Panc1 (cell line): ENCODE measurements at regions not wholly inside any gene's neighbourhood (a gene's known extent, or its start where the extent isn't known, plus 50 kb on each side); places are given as distances from the start of the nearest gene placed in this dataset.
"Not testable (repeated sequence)": the region's sequence is repeated elsewhere in the genome, so short reads cannot be mapped to it uniquely, and the experiment has no call there.

Source experiments
- ATAC-seq: fragments of 200-7000 bp; cut with Tn5 transposase; 2 replicates; pipeline ENCODE4 v1.9.1; 2020; ENCODE audit warnings: mild to moderate bottlenecking, moderate library complexity
- BruUV-seq: library from RNA; stranded (reverse); fragments of 400-500 nt; replicated peaks from 2 replicates; lab custom pipeline; 2021; lab: Mats Ljungman, UMichigan
- CTCF ChIA-PET: fragments of 300-600 bp; sonication (Branson Sonifier 250); formaldehyde crosslinking; loops from one replicate; lab custom pipeline; 2022; ENCODE audit warnings: antibody characterized with exemption; lab: Charles Lee
- POLR2A ChIA-PET: fragments of 300-600 bp; sonication (Branson Sonifier 250); formaldehyde crosslinking; loops from one replicate; lab custom pipeline; 2022; ENCODE audit warnings: antibody characterized with exemption; lab: Charles Lee
- DNase-seq: peaks from one replicate; pipeline ENCODE4 v3.0.0-alpha.2; 2010; ENCODE audit warnings: low read depth, low spot score
- H3K27ac ChIP-seq: 2 replicates; pipeline ENCODE4 v1.5.1; 2011; ENCODE audit warnings: mild to moderate bottlenecking, low read length, inconsistent platforms
- H3K27me3 ChIP-seq: fragments of 200-500 bp; sonication (Bioruptor generic); 2 replicates; pipeline ENCODE4 v1.6.0; 2014; ENCODE audit warnings: low read length, inconsistent platforms; ENCODE audit not compliant: control insufficient read depth, insufficient read depth
- H3K36me3 ChIP-seq: fragments of 200-500 bp; sonication (Bioruptor generic); 2 replicates; pipeline ENCODE4 v1.5.1; 2014; ENCODE audit warnings: inconsistent platforms, mild to moderate bottlenecking, low read length, moderate library complexity; ENCODE audit not compliant: control insufficient read depth, insufficient read depth
- H3K4me1 ChIP-seq: 2 replicates; pipeline ENCODE4 v1.5.1; 2011; ENCODE audit warnings: inconsistent platforms, mild to moderate bottlenecking, low read length, moderate library complexity; ENCODE audit not compliant: control insufficient read depth, insufficient read depth
- H3K4me3 ChIP-seq, 2 experiments: 2 replicates each; pipeline ENCODE4 v1.5.1; 2011 to 2012; ENCODE audit warnings: low read depth in 2 of 2, low read length in 2 of 2, mild to moderate bottlenecking in 2 of 2, inconsistent platforms in 1 of 2, moderate library complexity in 1 of 2
- H3K9me3 ChIP-seq: fragments of 200-500 bp; sonication (Bioruptor generic); 2 replicates; pipeline ENCODE4 v1.5.1; 2014; ENCODE audit warnings: low read depth, mild to moderate bottlenecking, inconsistent platforms, low read length, moderate library complexity; ENCODE audit not compliant: control insufficient read depth, insufficient read depth
- CTCF ChIP-seq: fragments of 450-650 bp; IDR thresholded peaks from 2 replicates; pipeline ENCODE4 v1.5.1; 2017; ENCODE audit warnings: mild to moderate bottlenecking
- POLR2AphosphoS5 ChIP-seq: IDR thresholded peaks from 2 replicates; pipeline ENCODE4 v1.6.1; 2012; ENCODE audit warnings: mild to moderate bottlenecking, low read depth, low read length, moderate library complexity
- REST ChIP-seq, 2 experiments: IDR thresholded peaks; 2 replicates each; pipeline ENCODE4 v1.6.1; 2011 to 2012; ENCODE audit warnings: low read depth in 2 of 2, control low read depth in 1 of 2, low read length in 1 of 2, mild to moderate bottlenecking in 1 of 2, moderate library complexity in 1 of 2; ENCODE audit not compliant: insufficient read depth in 1 of 2
- SIN3A ChIP-seq: IDR thresholded peaks from 2 replicates; pipeline ENCODE4 v1.6.1; 2012; ENCODE audit warnings: low read depth, mild to moderate bottlenecking, low read length, moderate library complexity, borderline replicate concordance; ENCODE audit not compliant: insufficient read depth
- TCF7L2 ChIP-seq: IDR thresholded peaks from 2 replicates; pipeline ENCODE4 v1.6.1; 2011; ENCODE audit warnings: mild to moderate bottlenecking, low read depth, low read length, inconsistent platforms
- in situ Hi-C: cut with HindIII; loops from 2 replicates; pipeline ENCODE4 v1.10.0; 2016; ENCODE audit warnings: low sequenced_read_pairs, low pct_unique_long_range_greater_than_20kb
- intact Hi-C: fragments of 100-400 bp; cut with micrococcal nuclease; formaldehyde crosslinking; loops from one replicate; pipeline ENCODE4 v1.10.0; 2022; ENCODE audit not compliant: unreplicated experiment

GRCh38 chr6:135686784-135687301 lies 164.7 kb upstream of the PDE7B start:
- Histone ChIP-seq H3K27me3 (no peaks in the 10 kb centered on the region), H3K27ac (no peak overlapping the region), H3K9me3 (no peaks in the 10 kb centered on the region), H3K4me1 (no peaks in the 10 kb centered on the region), H3K4me3 (no peak overlapping the region), H3K36me3 (no peaks in the 10 kb centered on the region)
- in situ Hi-C loops = no loop called here
- POLR2A ChIA-PET = no interaction called here
- TF ChIP-seq REST (IDR thresholded peaks at IDR 0.05; ENCODE audit: insufficient read depth in 1 of 2, low read depth in 2 of 2, low read length in 1 of 2) (no peak), POLR2AphosphoS5 (no peak), SIN3A (no peak), CTCF (no peak), TCF7L2 (no peak)
- ATAC-seq (no peak), DNase-seq (no peak)
- no TSS peak for BruUV-seq
- CTCF ChIA-PET = no interaction called here
- intact Hi-C loops = no loop called here

GRCh38 chr6:135688476-135688875 lies 163.0 kb upstream of the PDE7B start:
- H3K27me3 ChIP-seq, BruUV-seq, H3K4me3 ChIP-seq, CTCF ChIA-PET, intact Hi-C loops, in situ Hi-C loops, H3K36me3 ChIP-seq, H3K27ac ChIP-seq, ATAC-seq, H3K4me1 ChIP-seq, DNase-seq, H3K9me3 ChIP-seq, POLR2A ChIA-PET: not testable (repeated sequence)

GRCh38 chr6:135692426-135692825 lies 159.1 kb upstream of the PDE7B start:
- no peaks in the 10 kb centered on the region for H3K9me3 ChIP-seq
- intact Hi-C loops (no loop called here), in situ Hi-C loops (no loop called here)
- no peak overlapping the region for H3K27ac ChIP-seq
- no peaks in the 10 kb centered on the region for H3K27me3 ChIP-seq
- no peaks in the 10 kb centered on the region for H3K36me3 ChIP-seq
- ChIA-PET CTCF (no interaction called here), POLR2A (no interaction called here)
- no TSS peak for BruUV-seq
- no peak for ATAC-seq
- no peak overlapping the region for H3K4me3 ChIP-seq
- DNase-seq = no peak
- H3K4me1 ChIP-seq = no peaks in the 10 kb centered on the region
- TF ChIP-seq SIN3A (no peak), POLR2AphosphoS5 (no peak), TCF7L2 (no peak), CTCF (no peak), REST (IDR thresholded peaks at IDR 0.05; ENCODE audit: insufficient read depth in 1 of 2, low read depth in 2 of 2, low read length in 1 of 2) (no peak)
